Activated naive CD4-positive, alpha-beta T cell treated with anti-CD3 and anti-CD28 coated beads for 36 hours (primary cell): ENCODE measurements at regions not wholly inside any gene's neighbourhood (a gene's known extent, or its start where the extent isn't known, plus 50 kb on each side); places are given as distances from the start of the nearest gene placed in this dataset.

Source experiments
- CTCF ChIA-PET: fragments of 350-600 bp; sonication (Branson Sonifier 250); formaldehyde crosslinking; loops from one replicate; lab custom pipeline; 2021; ENCODE audit warnings: antibody characterized with exemption; lab: Charles Lee
- DNase-seq: peaks from one replicate; pipeline ENCODE4 v3.0.0-alpha.2; 2020
- H3K27ac Mint-ChIP-seq: one replicate; pipeline ENCODE4 v1.8.0; 2021; ENCODE audit warnings: mild to moderate bottlenecking, mixed read lengths
- H3K27me3 Mint-ChIP-seq: one replicate; pipeline ENCODE4 v1.8.0; 2021; ENCODE audit warnings: low read depth, mixed read lengths
- H3K36me3 Mint-ChIP-seq: one replicate; pipeline ENCODE4 v1.8.0; 2021; ENCODE audit warnings: low read depth, mixed read lengths
- H3K4me1 Mint-ChIP-seq: one replicate; pipeline ENCODE4 v1.8.0; 2021; ENCODE audit warnings: low read depth, mixed read lengths
- H3K4me3 Mint-ChIP-seq: one replicate; pipeline ENCODE4 v1.8.0; 2021; ENCODE audit warnings: mild to moderate bottlenecking, moderate library complexity, mixed read lengths
- H3K9me3 Mint-ChIP-seq: one replicate; pipeline ENCODE4 v1.8.0; 2021; ENCODE audit warnings: mixed read lengths
- intact Hi-C: fragments of 100-400 bp; cut with micrococcal nuclease; formaldehyde crosslinking; loops from one replicate; pipeline ENCODE4 v1.15.1; 2023

GRCh38 chr10:70939441-70940003 lies 51.2 kb upstream of the PCBD1 start:
- H3K9me3 Mint-ChIP-seq = no peaks in the 10 kb centered on the region
- CTCF ChIA-PET = interaction anchor here (3.4 kb wide), 1 partner anchor 14 kb away, joined by 12 read pairs; no protein-coding TSS in a partner anchor
- intact Hi-C loops = no loop called here
- no peak for DNase-seq
- no peaks in the 10 kb centered on the region for H3K36me3 Mint-ChIP-seq
- H3K27ac Mint-ChIP-seq = no peak overlapping the region
- H3K27me3 Mint-ChIP-seq = no peaks in the 10 kb centered on the region
- no peaks in the 10 kb centered on the region for H3K4me1 Mint-ChIP-seq
- no peak overlapping the region for H3K4me3 Mint-ChIP-seq

- Mint-ChIP-seq H3K4me3 (no peak overlapping the region), H3K27me3 (no peaks in the 10 kb centered on the region), H3K9me3 (no peaks in the 10 kb centered on the region), H3K36me3 (no peaks in the 10 kb centered on the region), H3K4me1 (no peaks in the 10 kb centered on the region), H3K27ac (no peak overlapping the region)
- DNase-seq = no peak
- intact Hi-C loops = no loop called here
- CTCF ChIA-PET = interaction anchor here (0.5 to 3.4 kb wide), 4 partner anchors 16 to 535 kb away, joined by 3 to 12 read pairs (median 4); no protein-coding TSS in a partner anchor
Measured at GRCh38 chr10:70940834-70941568, 52.6 kb upstream of the PCBD1 start.

GRCh38 chr10:70942125-70942524 lies 53.8 kb upstream of the PCBD1 start:
- H3K27ac Mint-ChIP-seq = no peak overlapping the region
- no peaks in the 10 kb centered on the region for H3K9me3 Mint-ChIP-seq
- no peak for DNase-seq
- no peaks in the 10 kb centered on the region for H3K4me1 Mint-ChIP-seq
- CTCF ChIA-PET = interaction anchor here (3.4 kb wide), 1 partner anchor 17 kb away, joined by 12 read pairs; no protein-coding TSS in a partner anchor
- intact Hi-C loops = no loop called here
- H3K27me3 Mint-ChIP-seq = no peaks in the 10 kb centered on the region
- no peaks in the 10 kb centered on the region for H3K36me3 Mint-ChIP-seq
- no peak overlapping the region for H3K4me3 Mint-ChIP-seq

- intact Hi-C loops = no loop called here
- DNase-seq = no peak
- Mint-ChIP-seq H3K36me3 (no peaks in the 10 kb centered on the region), H3K4me3 (no peak overlapping the region), H3K9me3 (no peaks in the 10 kb centered on the region), H3K27me3 (no peaks in the 10 kb centered on the region), H3K27ac (no peak overlapping the region), H3K4me1 (no peaks in the 10 kb centered on the region)
- CTCF ChIA-PET = interaction anchor here (3.4 kb wide), 1 partner anchor 17 kb away, joined by 12 read pairs; no protein-coding TSS in a partner anchor
Measured at GRCh38 chr10:70942725-70943124, 54.4 kb upstream of the PCBD1 start.

GRCh38 chr10:70943249-70943648 lies 54.9 kb upstream of the PCBD1 start:
- Mint-ChIP-seq H3K4me3 (no peak overlapping the region), H3K9me3 (no peaks in the 10 kb centered on the region), H3K27ac (no peak overlapping the region), H3K27me3 (no peaks in the 10 kb centered on the region), H3K36me3 (no peaks in the 10 kb centered on the region), H3K4me1 (no peaks in the 10 kb centered on the region)
- CTCF ChIA-PET = interaction anchor here (1.0 kb wide), 1 partner anchor 18 kb away, joined by 3 read pairs; no protein-coding TSS in a partner anchor
- DNase-seq = no peak
- intact Hi-C loops = no loop called here

GRCh38 chr10:70943841-70944466 lies 55.6 kb upstream of the PCBD1 start:
- no peak for DNase-seq
- CTCF ChIA-PET = interaction anchor here (1.0 kb wide), 1 partner anchor 19 kb away, joined by 3 read pairs; no protein-coding TSS in a partner anchor
- Mint-ChIP-seq H3K9me3 (no peaks in the 10 kb centered on the region), H3K4me3 (no peak overlapping the region), H3K27me3 (no peaks in the 10 kb centered on the region), H3K36me3 (no peaks in the 10 kb centered on the region), H3K27ac (no peak overlapping the region), H3K4me1 (no peaks in the 10 kb centered on the region)
- intact Hi-C loops = no loop called here

GRCh38 chr10:70950037-70950436 lies 61.7 kb upstream of the PCBD1 start:
- H3K9me3 Mint-ChIP-seq = no peaks in the 10 kb centered on the region
- CTCF ChIA-PET = no interaction called here
- H3K4me1 Mint-ChIP-seq = no peaks in the 10 kb centered on the region

GRCh38 chr10:70950801-70951200 lies 62.4 kb upstream of the PCBD1 start:
- no peak overlapping the region for H3K27ac Mint-ChIP-seq
- intact Hi-C loops = no loop called here

More at GRCh38 chr10:70950037-70950436, 61.7 kb upstream of the PCBD1 start:
- Mint-ChIP-seq H3K36me3 (no peaks in the 10 kb centered on the region), H3K27ac (no peak overlapping the region), H3K4me3 (no peak overlapping the region), H3K27me3 (no peaks in the 10 kb centered on the region)
- DNase-seq = no peak
- intact Hi-C loops = no loop called here

GRCh38 chr10:70952401-70952800 lies 64.0 kb upstream of the PCBD1 start:
- Mint-ChIP-seq H3K9me3 (no peaks in the 10 kb centered on the region), H3K36me3 (no peaks in the 10 kb centered on the region), H3K4me3 (no peak overlapping the region), H3K27ac (no peak overlapping the region), H3K27me3 (peaks cover 4% of the 10 kb centered on the region), H3K4me1 (no peaks in the 10 kb centered on the region)
- intact Hi-C loops = no loop called here
- CTCF ChIA-PET = no interaction called here
- DNase-seq = no peak

More at GRCh38 chr10:70950801-70951200, 62.4 kb upstream of the PCBD1 start:
- Mint-ChIP-seq H3K36me3 (no peaks in the 10 kb centered on the region), H3K4me1 (no peaks in the 10 kb centered on the region), H3K27me3 (no peaks in the 10 kb centered on the region), H3K9me3 (no peaks in the 10 kb centered on the region), H3K4me3 (no peak overlapping the region)
- CTCF ChIA-PET = interaction anchor here (1.5 kb wide), 1 partner anchor 25 kb away, joined by 5 read pairs; no protein-coding TSS in a partner anchor
- no peak for DNase-seq

- H3K4me3 Mint-ChIP-seq = no peak overlapping the region
- intact Hi-C loops = no loop called here
Measured at GRCh38 chr10:70952921-70953320, 64.6 kb upstream of the PCBD1 start.

GRCh38 chr10:70954381-70955176 lies 66.2 kb upstream of the PCBD1 start:
- no peaks in the 10 kb centered on the region for H3K36me3 Mint-ChIP-seq
- H3K4me3 Mint-ChIP-seq = no peak overlapping the region
- H3K27me3 Mint-ChIP-seq = peaks cover 4% of the 10 kb centered on the region
- intact Hi-C loops = no loop called here
- H3K27ac Mint-ChIP-seq = no peak overlapping the region
- no peaks in the 10 kb centered on the region for H3K4me1 Mint-ChIP-seq
- DNase-seq = no peak
- CTCF ChIA-PET = interaction anchor here (1.0 kb wide), 1 partner anchor 57 kb away, joined by 3 read pairs; no protein-coding TSS in a partner anchor
- no peaks in the 10 kb centered on the region for H3K9me3 Mint-ChIP-seq

More at GRCh38 chr10:70952921-70953320, 64.6 kb upstream of the PCBD1 start:
- Mint-ChIP-seq H3K4me1 (no peaks in the 10 kb centered on the region), H3K27ac (no peak overlapping the region), H3K27me3 (peaks cover 4% of the 10 kb centered on the region), H3K36me3 (no peaks in the 10 kb centered on the region), H3K9me3 (no peaks in the 10 kb centered on the region)
- CTCF ChIA-PET = no interaction called here
- no peak for DNase-seq
